Stomach (tissue), 8 donors: ENCODE measurements at regions not wholly inside any gene's neighbourhood (a gene's known extent, or its start where the extent isn't known, plus 50 kb on each side); places are given as distances from the start of the nearest gene placed in this dataset.
A peak's percentile ranks its signal among the peaks of the same experiment; 100 is the strongest.
"Not testable (repeated sequence)": the region's sequence is repeated elsewhere in the genome, so short reads cannot be mapped to it uniquely, and the experiment has no call there.

Source experiments
- DNase-seq, 2 donors: peaks; one replicate each; pipeline versions ENCODE4 v3.0.0 to v3.0.0-alpha.2; 2013 to 2019
- H3K27ac ChIP-seq, 5 donors: fragments of 200-600 bp in 4 of 5; sonication (generic) in 4 of 5; one replicate each; pipeline ENCODE4 v1.5.1; 2013 to 2019; ENCODE audit warnings: mild to moderate bottlenecking in 1 of 5, moderate library complexity in 1 of 5
- H3K27me3 ChIP-seq, 3 donors: fragments of 200-600 bp; sonication (generic); one replicate each; pipeline ENCODE4 v1.5.1; 2017 to 2019; ENCODE audit warnings: mixed run types in 1 of 3
- H3K36me3 ChIP-seq, 4 donors: fragments of 200-600 bp; sonication (generic); 1 replicate in 3 of 4; 2 replicates in 1 of 4; pipeline ENCODE4 v1.5.1; 2016 to 2019
- H3K4me1 ChIP-seq, 4 donors: fragments of 200-600 bp; sonication (generic); one replicate each; pipeline ENCODE4 v1.5.1; 2016 to 2019
- H3K4me3 ChIP-seq, 4 donors: fragments of 200-600 bp; sonication (generic) in 3 of 4; one replicate each; pipeline ENCODE4 v1.5.1; 2016 to 2019; ENCODE audit warnings: mild to moderate bottlenecking in 1 of 4
- H3K9me3 ChIP-seq, 4 donors: fragments of 200-600 bp; sonication (generic); one replicate each; pipeline ENCODE4 v1.5.1; 2016 to 2019
- CTCF ChIP-seq, 7 experiments: fragments of 450-650 bp in 4 of 7; fragments of 200-600 bp in 3 of 7; sonication (generic) in 3 of 7; IDR thresholded peaks; one replicate each; pipeline ENCODE4 v1.5.1; 2016 to 2019; ENCODE audit warnings: antibody characterized with exemption in 7 of 7, control low read depth in 2 of 7, mild to moderate bottlenecking in 1 of 7
- EP300 ChIP-seq: sonication (generic); formaldehyde crosslinking; IDR thresholded peaks from one replicate; pipeline ENCODE4 v1.6.1; 2017; ENCODE audit warnings: antibody characterized with exemption
- POLR2A ChIP-seq, 4 donors: fragments of 450-650 bp; IDR thresholded peaks; one replicate each; pipeline ENCODE4 v1.6.1; 2016; ENCODE audit warnings: antibody characterized with exemption in 4 of 4, control low read depth in 2 of 4, mild to moderate bottlenecking in 1 of 4, moderate library complexity in 1 of 4
- POLR2AphosphoS5 ChIP-seq, 3 donors: sonication (generic); formaldehyde crosslinking; IDR thresholded peaks; one replicate each; pipeline ENCODE4 v1.6.1; 2016; ENCODE audit warnings: antibody characterized with exemption in 3 of 3
- WGBS, 5 donors: extraction: QIAGEN DNeasy Blood & Tissue Kit in 3 of 5; methylation state at CpG; one replicate each; pipeline versions ENCODE4 v1.1.5 to v1.1.7; 2013 to 2018; 5-methylcytosine and 5-hydroxymethylcytosine counted together
- intact Hi-C: fragments of 100-400 bp; cut with DNase I; formaldehyde crosslinking; loops from one replicate; pipeline ENCODE4 v1.15.1; 2023; ENCODE audit warnings: low total_unique reads
- donor health status: healthy with polysubstance abuse.
- donor health status: Bipolar disorder and iron deficiency.
- donor health status: healthy.

GRCh38 chr3:18556001-18556408 is 130.9 kb upstream of the SATB1 start:
- Histone ChIP-seq H3K4me1 (peaks cover 0 to 7% (median 0%) of the 10 kb centered on the region in 4 donors), H3K36me3 (no peaks in the 10 kb centered on the region), H3K27me3 (no peaks in the 10 kb centered on the region), H3K9me3 (no peaks in the 10 kb centered on the region), H3K27ac (no peak overlapping the region), H3K4me3 (no peak overlapping the region)
- TF ChIP-seq EP300 (no peak), POLR2A (IDR thresholded peaks at IDR 0.05) (no peak), CTCF (IDR thresholded peaks at IDR 0.05) (no peak), POLR2AphosphoS5 (IDR thresholded peaks at IDR 0.05) (no peak)
- intact Hi-C loops: no loop called here
- no peak for DNase-seq
- 59 to 90% (median 67%) methylated on average over 3 of the region's 3 CpGs for WGBS, 5 donors

- intact Hi-C loops, H3K9me3 ChIP-seq, H3K4me3 ChIP-seq, H3K27ac ChIP-seq, DNase-seq, H3K36me3 ChIP-seq, H3K4me1 ChIP-seq, H3K27me3 ChIP-seq: not testable (repeated sequence)
- 81 to 95% (median 87%) methylated on average over 9 of the region's 9 CpGs for WGBS, 5 donors
Observed at GRCh38 chr3:18552579-18553105, 127.5 kb upstream of the SATB1 start.

GRCh38 chr3:18546632-18547031 is 121.5 kb upstream of the SATB1 start:
- WGBS, 5 donors: 74 to 97% (median 86%) methylated on average over 2 of the region's 2 CpGs
- Histone ChIP-seq H3K4me1 (no peaks in the 10 kb centered on the region), H3K27ac (no peak overlapping the region), H3K9me3 (no peaks in the 10 kb centered on the region), H3K27me3 (no peaks in the 10 kb centered on the region), H3K4me3 (no peak overlapping the region), H3K36me3 (no peaks in the 10 kb centered on the region)
- intact Hi-C loops: no loop called here
- TF ChIP-seq POLR2A (IDR thresholded peaks at IDR 0.05) (no peak), CTCF (IDR thresholded peaks at IDR 0.05) (no peak), POLR2AphosphoS5 (IDR thresholded peaks at IDR 0.05) (no peak), EP300 (no peak)
- no peak for DNase-seq

- no peaks in the 10 kb centered on the region for H3K4me1 ChIP-seq
- H3K36me3 ChIP-seq: no peaks in the 10 kb centered on the region
- no peaks in the 10 kb centered on the region for H3K9me3 ChIP-seq
- TF ChIP-seq POLR2AphosphoS5 (IDR thresholded peaks at IDR 0.05) (no peak), EP300 (no peak), CTCF (IDR thresholded peaks at IDR 0.05) (no peak), POLR2A (IDR thresholded peaks at IDR 0.05) (no peak)
- H3K4me3 ChIP-seq: no peak overlapping the region
- 71 to 86% (median 78%) methylated on average over 4 of the region's 4 CpGs for WGBS, 5 donors
- no peaks in the 10 kb centered on the region for H3K27me3 ChIP-seq
- H3K27ac ChIP-seq: no peak overlapping the region
- intact Hi-C loops: no loop called here
- peak in 1 of 2 donors; percentile 31 for DNase-seq
Observed at GRCh38 chr3:18544146-18544545, 119.0 kb upstream of the SATB1 start.

- intact Hi-C loops: no loop called here
- WGBS, 5 donors: 84 to 93% (median 91%) methylated on average over 7 of the region's 7 CpGs
- Histone ChIP-seq H3K27ac (no peak overlapping the region), H3K9me3 (no peaks in the 10 kb centered on the region), H3K4me3 (no peak overlapping the region), H3K4me1 (no peaks in the 10 kb centered on the region), H3K36me3 (no peaks in the 10 kb centered on the region), H3K27me3 (no peaks in the 10 kb centered on the region)
- TF ChIP-seq POLR2AphosphoS5 (IDR thresholded peaks at IDR 0.05) (no peak), POLR2A (IDR thresholded peaks at IDR 0.05) (no peak), CTCF (IDR thresholded peaks at IDR 0.05) (no peak), EP300 (no peak)
- no peak for DNase-seq
Observed at GRCh38 chr3:18538463-18539230, 113.5 kb upstream of the SATB1 start.
